HG03025 (cell line): ENCODE measurements at regions not wholly inside any gene's neighbourhood (a gene's known extent, or its start where the extent isn't known, plus 50 kb on each side); places are given as distances from the start of the nearest gene placed in this dataset.
A peak's percentile ranks its signal among the peaks of the same experiment; 100 is the strongest.

Source experiments
- ATAC-seq: cut with Tn5 transposase; IDR thresholded peaks from one replicate; pipeline ENCODE4 v1.9.1; 2021; ENCODE audit warnings: mild to moderate bottlenecking, moderate library complexity; ENCODE audit not compliant: unreplicated experiment, low FRiP score

DNA sequence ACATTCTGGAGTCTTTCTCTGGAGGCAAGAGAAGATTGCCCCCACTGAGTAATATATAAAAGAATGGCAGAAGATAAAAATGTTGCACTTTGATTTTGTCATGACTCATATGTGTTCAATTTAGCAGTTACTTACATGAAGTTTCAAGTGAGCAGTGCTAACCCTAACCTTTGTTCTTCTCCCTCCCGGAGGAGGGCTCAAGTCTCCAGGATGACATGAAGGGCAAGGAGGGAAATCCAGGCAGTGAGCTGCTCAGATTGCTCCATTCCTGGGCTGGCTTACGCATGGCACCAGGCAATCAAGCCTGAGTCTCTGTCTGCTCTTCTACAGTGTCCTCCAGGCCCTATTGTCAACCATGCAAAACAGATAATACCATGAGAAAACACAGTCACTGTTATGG lies 322.3 kb downstream of the DUSP6 start:
- no peak for ATAC-seq

DNA sequence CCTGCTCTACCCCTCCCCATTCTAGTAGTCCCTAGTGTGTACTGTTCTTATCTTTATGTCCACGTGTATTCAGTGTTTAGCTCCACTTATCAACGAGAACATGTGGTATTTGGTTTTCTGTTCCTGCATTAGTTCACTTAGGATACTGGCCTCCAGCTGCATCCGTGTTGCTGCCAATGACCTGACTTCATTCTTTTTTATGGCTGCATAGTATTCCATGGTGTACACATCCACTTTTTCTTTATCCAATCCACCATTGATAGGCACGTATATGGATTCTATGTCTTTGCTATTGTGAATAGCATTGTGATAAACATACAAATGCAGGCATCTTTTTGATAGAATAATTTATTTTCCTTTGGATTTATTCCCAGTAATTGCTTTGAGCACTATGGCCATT lies 327.7 kb downstream of the DUSP6 start:
- no peak for ATAC-seq

DNA sequence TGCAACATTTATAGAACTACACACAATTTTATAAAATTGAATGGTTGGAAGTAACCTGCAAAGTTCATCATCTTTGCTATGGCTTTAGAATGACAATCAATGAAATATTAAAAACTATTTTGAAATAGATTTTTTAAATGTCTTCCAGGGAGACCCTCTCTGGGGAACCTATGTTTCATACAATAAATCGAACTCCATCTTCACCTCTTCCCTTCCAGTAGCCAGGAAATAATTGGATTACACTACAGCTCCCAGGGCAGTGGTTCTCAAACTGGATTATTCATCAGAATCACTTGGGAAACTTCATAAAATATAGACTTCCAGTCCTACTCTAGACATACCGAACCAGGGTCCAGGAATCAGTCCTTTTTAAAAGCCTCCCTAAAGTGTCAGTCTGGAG lies 328.4 kb downstream of the DUSP6 start:
- ATAC-seq: no peak

DNA sequence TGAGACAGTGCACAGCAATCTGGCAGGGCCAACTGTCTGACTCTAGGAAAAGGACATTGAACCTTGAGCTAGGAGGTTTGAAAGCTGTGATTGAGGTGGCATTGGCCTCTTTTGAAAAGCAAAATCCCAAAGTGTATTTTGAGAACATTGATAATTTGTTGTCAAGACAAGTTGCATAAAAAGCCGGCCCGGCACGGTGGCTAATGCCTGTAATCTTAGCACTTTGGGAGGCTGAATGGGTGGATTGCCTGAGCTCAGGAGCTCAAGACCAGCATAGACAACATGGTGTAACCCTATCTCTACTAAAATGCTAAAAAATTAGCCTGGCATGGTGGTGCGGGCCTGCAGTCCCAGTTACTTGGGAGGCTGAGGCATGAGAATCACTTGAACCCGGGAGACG lies 331.6 kb downstream of the DUSP6 start:
- no peak for ATAC-seq

DNA sequence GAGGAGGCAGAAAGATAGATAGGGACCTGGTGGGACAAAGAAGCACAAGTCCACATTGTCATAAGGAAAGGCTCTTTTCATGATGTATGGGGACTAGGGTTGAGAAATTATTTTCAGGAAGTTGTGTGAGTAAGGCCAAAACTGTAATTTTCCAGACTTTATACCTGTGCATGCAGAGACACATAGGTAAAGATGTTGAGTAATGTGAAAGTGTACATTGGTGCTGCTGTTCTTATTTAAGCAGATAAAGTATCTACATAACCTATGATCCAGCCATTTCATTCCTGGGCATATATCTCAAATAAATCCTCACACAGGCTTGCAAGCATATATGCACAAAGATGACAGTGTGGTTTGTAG lies 332.2 kb downstream of the DUSP6 start:
- ATAC-seq: no peak

DNA sequence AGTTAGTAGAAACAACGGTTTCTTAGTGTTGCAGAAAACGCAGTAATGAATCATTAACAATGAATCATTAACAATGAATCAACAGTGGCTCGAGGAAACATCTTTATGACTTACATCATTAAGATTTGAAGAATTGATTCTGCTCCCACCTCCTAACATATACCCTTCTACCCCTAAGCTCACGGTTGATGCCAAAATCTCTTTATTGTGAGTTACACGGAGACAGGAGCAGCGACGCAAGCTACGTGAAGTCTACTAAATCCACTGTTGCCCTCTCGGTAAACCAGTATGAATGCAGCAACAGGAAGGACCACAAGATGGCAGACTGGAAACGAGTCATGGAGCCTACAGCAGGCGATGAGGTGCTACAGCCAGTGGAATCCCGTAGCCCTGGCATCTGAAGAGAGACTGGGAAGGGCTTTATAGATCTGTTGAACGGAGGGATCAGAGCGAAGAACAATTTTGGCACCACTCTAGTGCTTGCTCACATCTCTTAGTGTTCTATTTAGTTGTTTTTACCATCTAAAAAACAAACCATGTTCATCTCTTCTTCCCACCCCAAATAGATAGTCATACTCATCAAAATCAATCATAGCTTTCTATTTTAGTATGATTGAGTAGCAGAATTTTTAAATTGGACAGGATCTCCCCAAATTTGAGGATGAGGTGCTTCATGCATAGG lies 332.7 kb downstream of the DUSP6 start:
- peak; percentile 96 for ATAC-seq

DNA sequence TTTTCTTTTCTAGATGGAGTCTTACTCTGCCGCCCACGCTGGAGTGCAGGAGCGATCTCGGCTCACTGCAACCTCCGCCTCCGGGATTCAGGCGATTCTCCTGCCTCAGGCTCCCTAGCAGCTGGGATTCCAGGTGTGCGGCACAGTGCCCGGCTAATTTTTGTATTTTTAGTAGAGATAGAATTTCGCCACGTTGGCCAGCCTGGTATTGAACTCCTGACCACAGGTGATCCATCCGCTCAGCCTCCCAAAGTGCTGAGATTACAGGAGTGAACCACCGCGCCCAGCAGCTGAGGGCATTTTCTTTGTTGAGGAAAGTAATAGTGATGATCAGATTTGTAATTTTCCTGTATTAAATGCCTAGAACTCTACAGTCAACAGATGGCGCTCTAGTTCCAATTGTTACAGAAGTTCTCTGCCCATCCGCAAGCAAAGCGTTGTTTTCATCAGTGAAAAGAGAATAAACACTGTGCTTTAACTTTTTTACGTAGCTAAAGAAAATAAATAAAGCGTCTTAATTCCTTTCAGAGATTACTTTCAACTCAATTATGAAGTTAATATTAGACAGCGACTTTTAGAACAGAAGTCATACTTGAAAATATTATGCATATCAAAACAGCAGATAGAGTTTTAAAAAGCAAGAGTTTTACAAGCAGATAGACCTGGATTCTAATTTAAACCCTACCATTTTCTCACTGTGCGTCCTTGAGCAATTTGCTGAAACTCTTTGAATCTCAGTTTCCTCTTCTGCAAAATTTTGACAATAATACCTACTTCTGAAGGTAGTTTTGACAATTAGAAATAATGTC lies 335.1 kb downstream of the DUSP6 start:
- ATAC-seq: no peak

DNA sequence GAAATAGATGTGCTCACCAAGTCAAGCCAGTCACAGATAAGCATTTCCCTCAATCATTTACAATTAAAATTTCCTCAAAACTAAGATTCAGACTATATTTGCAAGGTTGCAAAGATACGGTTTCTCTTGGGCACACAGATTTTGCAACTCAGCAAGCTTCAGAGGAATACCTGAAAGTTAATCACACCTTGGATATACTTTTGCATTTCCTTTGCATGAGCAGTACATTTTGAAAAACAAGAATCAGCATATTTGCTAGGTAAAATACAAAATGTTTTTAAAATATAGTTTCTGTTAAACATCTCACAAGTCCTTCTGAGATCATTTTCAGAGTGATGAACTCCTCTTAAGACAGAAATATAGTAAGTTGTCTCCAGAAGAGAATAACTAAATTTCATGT lies 336.9 kb downstream of the DUSP6 start:
- no peak for ATAC-seq

DNA sequence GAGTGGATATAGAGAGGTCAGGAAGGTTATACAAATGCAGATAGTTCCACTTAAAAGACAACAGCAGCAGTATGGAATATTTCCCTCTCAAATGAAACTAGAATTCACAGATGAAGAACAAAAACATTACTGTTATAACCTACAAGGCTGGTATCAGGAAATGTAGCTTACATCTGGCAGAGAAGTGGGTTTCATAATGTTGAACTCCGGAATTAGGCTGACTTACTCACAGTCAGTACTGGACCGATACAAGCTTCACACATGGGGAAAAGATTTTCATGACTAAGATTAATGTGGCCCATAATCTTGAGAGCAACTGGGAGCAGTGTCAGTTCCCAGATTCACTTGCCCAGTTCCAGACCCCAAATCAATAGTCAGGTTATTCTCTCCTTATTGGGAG lies 353.9 kb downstream of the DUSP6 start:
- no peak for ATAC-seq

DNA sequence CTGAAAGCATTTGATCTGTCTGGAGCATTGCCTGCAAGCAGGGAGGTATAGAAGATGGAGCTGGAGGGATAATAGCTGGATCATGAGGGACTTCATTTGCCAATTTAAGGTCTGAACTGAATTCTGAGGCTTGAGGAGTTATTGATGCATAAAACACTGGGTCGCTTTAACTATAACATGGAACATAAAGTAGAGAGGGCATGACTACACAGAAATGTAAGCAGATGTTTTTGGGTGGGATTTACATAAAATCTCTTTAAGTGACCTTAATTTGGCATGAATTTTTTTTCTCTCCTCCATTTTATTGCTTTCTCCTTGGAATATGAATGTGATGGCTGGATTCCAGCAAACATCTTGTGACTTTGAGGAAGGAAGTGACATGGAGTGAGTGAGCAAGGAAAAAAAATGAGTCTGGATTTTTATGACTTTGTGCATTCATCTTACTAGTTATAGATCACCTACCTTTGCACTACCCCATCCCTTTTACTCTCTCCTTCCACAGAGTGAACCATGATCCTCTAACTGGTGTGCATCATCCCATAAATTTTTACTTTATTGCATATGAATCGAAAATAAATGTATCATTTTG lies 356.0 kb downstream of the DUSP6 start:
- no peak for ATAC-seq

DNA sequence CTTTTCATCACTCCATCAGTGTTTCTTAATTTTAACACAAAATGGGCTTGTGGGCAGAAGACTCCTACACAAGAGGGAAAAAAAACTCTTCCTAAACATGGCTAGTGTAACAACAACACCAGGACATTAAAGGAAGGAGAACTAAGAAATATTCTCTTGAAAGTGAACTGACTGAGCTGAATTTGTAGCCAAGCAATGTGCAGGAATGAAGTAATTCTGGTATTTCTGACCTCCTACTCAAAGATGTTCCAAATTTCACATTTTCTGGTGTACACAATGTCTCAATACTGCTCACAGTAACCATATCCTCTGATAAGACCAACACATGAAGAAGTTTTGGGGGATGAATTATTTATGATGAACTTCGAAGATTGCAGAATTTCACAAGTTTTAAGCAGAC lies 357.3 kb downstream of the DUSP6 start:
- ATAC-seq: no peak

DNA sequence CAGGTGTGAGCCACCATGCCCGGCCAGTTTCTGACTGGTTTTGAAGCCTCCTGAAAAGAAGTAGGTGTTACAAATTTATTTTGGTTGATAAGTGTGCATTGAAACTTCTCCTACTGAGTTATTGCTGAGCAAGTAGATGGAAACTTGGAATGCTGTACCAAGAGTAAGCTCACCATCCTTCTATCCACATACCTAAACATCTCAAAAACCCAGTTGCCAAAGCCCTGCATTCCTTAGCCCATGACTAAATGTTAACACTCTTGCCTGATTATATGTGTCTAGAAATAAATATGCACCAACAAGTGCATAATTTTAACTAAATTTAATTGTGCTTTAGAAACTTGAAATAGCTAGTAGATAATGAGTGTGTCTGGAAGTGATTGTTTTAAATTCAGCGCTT lies 357.8 kb downstream of the DUSP6 start:
- ATAC-seq: no peak

DNA sequence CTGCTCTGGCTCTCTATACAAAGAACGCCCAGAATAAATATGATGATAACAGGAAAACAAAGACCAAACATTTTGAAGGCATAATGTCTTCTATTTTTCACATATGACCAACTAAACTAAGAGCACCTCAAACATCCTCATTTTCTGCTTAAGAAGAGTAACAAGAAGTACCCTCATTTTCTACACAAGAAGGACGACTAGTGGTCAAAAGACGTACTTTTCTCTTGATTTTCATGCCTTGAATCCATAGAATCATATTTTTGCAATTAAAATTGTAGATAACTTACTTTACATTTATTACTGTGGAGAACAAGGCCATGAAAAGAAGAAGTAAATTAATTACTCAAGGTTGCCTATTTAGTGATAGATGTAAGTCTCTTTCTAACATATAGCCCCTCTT lies 358.6 kb downstream of the DUSP6 start:
- no peak for ATAC-seq

DNA sequence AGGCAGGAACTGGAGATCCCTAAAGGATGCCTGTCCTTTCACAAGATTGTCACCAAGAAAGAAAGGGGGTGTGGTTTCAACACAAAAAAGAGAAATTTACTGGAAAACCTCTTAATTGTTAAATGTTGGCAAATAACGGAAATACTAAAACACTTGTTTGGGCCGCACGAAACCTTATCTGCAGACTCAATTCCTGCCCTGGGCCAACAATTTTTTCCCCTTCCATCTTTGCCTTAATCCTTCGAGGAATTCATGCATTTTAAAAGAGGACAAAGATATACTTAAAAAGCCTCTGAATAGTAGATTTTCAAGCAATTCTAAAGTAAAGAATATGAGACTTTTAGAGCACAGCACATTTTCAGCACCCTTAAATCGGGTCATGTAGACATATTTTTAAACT lies 366.2 kb downstream of the DUSP6 start:
- no peak for ATAC-seq

DNA sequence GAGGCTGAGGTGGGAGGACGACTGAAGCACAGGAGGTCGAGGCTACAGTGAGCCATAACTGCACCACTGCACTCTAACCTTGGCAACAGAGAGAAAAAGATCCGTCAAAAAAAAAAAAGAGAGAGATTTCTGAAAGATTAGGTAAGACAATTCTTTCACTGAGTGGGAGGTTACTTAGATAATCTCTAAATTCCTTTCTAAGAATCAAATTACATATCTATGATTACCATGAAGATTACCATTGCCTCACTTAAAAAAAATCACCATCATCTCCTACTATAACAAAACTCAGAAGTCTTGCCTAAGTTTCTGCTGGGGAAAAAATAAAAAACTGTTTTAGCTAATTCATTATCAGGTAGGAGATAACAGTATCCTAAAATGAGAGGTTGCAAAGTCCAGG lies 366.7 kb downstream of the DUSP6 start:
- no peak for ATAC-seq

DNA sequence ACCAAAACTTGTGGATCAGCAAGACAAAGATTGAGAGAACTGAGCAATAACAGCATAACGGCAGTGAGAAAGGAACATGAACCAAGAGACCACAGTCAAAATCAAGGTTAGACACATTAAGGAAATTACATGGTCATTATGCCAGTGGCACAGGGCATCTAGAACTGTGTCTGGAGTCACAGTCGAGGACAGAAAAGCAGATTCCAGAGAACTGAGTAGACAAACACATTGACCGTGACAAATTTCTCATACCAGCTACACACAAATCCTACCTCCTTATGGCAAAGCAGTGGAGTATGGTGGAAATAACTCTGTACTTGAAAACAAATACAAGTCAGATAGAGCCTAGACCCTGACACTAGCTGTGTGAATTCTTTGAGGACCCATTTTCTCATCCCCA lies 367.3 kb downstream of the DUSP6 start:
- ATAC-seq: no peak

DNA sequence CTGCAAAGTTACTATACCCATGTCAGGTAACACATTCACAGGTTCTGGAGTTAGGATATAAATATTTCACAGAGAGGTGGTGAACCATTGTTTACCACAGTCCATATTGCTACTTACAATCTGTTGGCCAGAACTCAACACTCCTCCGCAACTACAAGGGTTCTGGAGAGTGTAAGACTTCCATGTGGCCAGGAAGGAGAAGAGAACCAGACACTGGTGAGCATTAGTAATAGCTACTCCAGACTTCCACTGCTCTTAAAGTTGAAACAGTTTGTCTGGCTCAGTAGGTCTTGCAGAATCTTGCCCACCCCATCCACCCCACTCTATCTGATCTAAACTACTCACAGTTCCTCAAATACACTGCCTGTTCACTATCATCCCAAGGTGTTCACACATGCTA lies 369.6 kb downstream of the DUSP6 start:
- ATAC-seq: no peak

DNA sequence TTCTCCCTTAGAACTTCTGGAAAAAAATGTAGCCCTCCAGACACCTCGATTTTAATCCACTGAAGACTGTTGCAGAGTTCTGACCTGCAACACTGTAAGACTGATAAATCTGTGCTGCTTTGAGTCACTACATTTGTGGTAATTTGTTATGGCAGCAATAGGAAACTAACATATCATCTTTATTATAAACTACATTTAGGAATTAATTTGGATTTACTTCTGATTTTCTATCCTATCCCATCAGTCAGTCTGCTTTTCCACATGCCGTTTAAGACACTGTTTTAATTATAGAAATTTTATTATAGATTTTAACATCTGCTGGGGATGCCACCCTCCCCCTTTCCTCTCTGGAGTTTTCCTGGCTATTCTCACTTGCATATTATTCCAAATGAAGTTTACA lies 375.2 kb downstream of the DUSP6 start:
- ATAC-seq: no peak

DNA sequence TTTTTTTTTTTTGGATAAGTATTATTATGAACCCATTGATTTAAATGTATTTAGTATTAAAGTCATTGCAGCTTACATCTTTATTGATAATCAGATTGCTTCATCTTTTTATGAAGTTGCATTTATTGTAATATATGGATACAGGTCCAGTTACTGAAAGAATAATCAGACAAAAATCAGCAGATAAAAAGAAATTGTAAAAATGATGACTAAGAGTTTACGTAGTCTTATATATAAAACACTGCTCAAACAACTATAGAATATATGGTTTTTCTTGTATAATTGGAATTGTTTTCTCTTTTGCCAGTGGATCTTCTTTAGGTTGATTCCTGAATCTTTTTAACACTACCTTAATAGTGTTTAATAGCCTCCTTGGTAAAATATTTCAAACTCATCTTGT lies 378.3 kb downstream of the DUSP6 start:
- ATAC-seq: no peak

DNA sequence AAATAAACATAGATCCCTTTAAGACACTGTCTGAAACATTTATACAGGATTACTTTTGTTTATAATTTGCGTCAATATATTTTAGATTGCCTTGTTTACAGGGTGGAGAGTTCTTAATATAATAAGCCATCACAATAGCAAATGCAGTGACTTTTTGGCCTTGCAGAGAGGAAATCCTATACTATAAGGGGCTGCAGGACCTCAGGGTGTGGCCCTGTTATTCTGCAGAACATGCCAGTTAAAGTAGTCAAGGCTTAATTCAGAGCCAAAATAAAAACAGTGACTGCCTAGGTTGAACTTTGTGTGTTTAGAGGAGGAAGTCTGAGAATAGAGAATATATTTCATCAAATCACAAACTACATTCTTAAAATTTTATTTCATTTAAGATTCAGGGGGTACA lies 381.6 kb downstream of the DUSP6 start:
- no peak for ATAC-seq

DNA sequence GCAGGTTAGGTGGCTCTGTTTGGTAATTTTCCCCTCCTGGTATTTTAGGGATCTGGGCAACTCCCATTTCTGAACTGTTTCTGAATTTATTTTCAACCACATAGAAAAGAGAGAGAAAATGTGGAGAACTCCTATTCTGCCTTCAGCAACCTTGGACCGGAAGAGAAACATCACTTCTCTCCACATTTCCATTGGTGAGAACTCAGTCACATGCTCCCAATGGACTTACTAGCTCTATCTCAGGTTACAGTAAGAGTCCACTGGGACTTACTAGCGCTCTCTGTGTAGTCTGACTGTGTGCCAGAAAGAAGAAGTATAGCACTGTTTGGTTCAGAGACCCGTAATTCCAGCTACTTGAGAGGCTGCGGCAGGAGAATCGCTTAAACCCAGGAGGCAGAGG lies 383.2 kb downstream of the DUSP6 start:
- ATAC-seq: no peak
